MG63 (cell line): ENCODE measurements at regions not wholly inside any gene's neighbourhood (a gene's known extent, or its start where the extent isn't known, plus 50 kb on each side); places are given as distances from the start of the nearest gene placed in this dataset.
"Not testable (repeated sequence)": the region's sequence is repeated elsewhere in the genome, so short reads cannot be mapped to it uniquely, and the experiment has no call there.

Source experiments
- DNase-seq: peaks from one replicate; pipeline ENCODE4 v3.0.0-alpha.2; 2020
- H3K27me3 ChIP-seq: fragments of 250-450 bp; sonication (Bioruptor Pico); 2 replicates; pipeline ENCODE4 v1.5.1; 2020; ENCODE audit warnings: mild to moderate bottlenecking, moderate library complexity
- H3K36me3 ChIP-seq: fragments of 250-450 bp; sonication (Bioruptor Pico); 2 replicates; pipeline ENCODE4 v1.5.1; 2020; ENCODE audit warnings: mild to moderate bottlenecking, moderate library complexity
- H3K4me3 ChIP-seq: fragments of 250-450 bp; sonication (Bioruptor Pico); 2 replicates; pipeline ENCODE4 v1.5.1; 2020; ENCODE audit warnings: mild to moderate bottlenecking, moderate library complexity
- H3K9me3 ChIP-seq: fragments of 250-450 bp; sonication (Bioruptor Pico); 2 replicates; pipeline ENCODE4 v1.5.1; 2020; ENCODE audit warnings: mild to moderate bottlenecking, moderate library complexity

DNA sequence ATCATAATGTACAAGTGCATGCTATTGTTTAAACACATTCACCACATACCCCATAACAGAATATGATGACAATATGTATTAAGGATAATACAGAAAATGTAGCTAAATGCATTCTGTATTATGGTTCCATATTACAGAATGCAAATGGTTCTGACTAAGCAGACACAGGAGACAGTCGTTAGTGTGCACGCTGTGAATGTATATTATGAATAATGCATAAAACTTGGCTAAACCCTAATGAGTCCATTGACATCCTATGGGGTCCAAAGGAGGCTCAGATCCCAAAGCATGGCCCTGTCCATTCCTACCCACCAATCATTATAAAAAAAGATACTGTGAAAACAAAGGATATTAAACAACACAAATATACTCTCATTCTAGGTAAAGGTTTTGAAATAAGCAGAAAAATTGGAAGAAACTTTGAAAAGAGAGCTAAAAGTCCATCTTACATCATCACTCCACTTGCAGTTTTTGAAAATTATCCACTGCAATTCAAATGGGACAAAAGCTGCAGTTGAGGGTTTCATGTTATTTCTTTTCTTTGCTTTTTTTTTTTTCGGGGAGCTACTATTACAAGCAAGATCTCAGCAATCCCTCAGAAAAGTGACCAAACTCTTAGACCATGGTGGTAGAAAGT, 415.1 kb downstream of the BCAT1 start:
- Histone ChIP-seq H3K36me3 (no peaks in the 10 kb centered on the region), H3K27me3 (no peaks in the 10 kb centered on the region), H3K9me3 (no peaks in the 10 kb centered on the region), H3K4me3 (no peak overlapping the region)
- DNase-seq: no peak

DNA sequence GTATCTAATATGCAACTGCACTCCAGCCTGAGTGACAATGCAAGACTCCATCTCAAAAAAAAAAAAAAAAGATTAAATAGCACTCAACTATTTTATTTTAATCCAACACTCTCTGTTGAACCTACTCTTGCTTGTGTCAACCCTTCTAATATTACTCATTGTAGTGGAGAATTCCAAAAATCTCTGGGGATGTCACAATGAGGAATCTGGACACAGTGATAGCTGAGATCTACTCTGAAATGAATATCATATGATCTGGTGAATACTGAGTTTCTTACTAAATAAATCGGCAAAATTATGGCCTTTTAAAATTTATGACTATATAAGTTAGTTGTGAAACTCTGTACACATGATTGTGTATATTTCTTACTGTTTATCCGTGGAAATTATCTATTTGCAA, 418.2 kb downstream of the BCAT1 start:
- Histone ChIP-seq H3K27me3 (no peaks in the 10 kb centered on the region), H3K9me3 (no peaks in the 10 kb centered on the region; the same call in 1 of the 2 replicates), H3K36me3 (no peaks in the 10 kb centered on the region), H3K4me3 (no peak overlapping the region)
- DNase-seq: no peak

DNA sequence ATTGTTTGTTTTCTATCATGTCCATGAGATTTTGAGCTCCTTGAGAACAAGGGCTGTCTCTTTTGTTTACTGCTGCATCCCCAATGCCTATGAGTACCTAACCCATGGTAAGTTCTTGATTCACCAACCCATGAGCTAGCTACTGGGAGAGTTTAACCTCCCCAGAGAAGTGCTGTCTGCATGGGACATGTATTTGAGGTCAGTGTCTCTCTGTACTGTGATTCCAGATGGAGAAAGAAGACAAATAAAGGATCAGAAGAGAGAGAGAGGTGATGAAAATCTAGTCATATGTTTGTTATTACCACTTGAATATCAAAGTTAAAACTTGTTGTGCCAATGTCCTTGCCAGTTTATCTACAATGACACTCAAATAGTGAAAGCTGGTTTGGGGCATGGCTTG, 421.8 kb downstream of the BCAT1 start:
- Histone ChIP-seq H3K27me3 (no peaks in the 10 kb centered on the region), H3K36me3 (no peaks in the 10 kb centered on the region), H3K9me3 (no peaks in the 10 kb centered on the region; the same call in 1 of the 2 replicates), H3K4me3 (no peak overlapping the region)
- DNase-seq: no peak

DNA sequence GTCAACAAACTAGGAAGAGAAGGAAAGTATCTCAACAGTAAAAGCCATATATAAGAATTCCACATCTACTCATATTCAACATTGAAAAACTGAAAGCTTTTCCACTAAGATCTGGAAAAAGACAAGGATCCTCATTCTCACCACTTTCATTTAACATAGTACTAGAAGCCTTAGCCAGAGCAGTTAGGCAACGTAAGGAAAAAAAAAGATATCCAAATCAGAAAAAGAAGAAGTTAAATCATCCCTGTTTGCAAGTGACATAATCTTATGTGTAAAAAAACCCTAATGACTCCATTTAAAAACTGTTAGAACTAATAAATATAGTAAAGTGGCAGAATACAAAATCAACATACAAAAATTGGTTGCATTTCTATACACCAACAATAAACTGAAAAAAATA, 426.2 kb downstream of the BCAT1 start:
- no peak for DNase-seq
- Histone ChIP-seq H3K9me3 (peaks cover 23% of the 10 kb centered on the region), H3K27me3 (no peaks in the 10 kb centered on the region), H3K4me3 (no peak overlapping the region), H3K36me3 (no peaks in the 10 kb centered on the region)

DNA sequence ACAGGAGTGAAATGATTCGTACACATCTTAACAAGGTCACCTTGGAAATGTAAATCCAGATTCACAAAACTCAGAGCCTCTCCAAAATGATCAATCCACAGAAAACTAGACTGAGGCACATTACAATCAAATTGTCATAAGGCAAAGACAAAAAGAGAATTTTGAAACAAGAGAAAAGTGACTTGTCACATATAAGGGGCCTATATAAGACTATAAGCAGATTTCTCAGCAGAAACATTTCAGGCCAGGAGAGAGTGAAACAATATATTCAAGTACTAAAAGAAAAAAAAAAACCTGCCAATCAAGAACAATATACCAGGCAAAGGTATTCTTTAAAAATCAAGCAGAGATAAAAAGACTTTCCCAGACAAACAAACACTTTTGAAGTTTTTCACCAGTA, 429.1 kb downstream of the BCAT1 start:
- Histone ChIP-seq H3K4me3 (no peak overlapping the region), H3K27me3 (no peaks in the 10 kb centered on the region), H3K9me3 (peaks cover 23% of the 10 kb centered on the region), H3K36me3 (no peaks in the 10 kb centered on the region)
- DNase-seq: no peak

DNA sequence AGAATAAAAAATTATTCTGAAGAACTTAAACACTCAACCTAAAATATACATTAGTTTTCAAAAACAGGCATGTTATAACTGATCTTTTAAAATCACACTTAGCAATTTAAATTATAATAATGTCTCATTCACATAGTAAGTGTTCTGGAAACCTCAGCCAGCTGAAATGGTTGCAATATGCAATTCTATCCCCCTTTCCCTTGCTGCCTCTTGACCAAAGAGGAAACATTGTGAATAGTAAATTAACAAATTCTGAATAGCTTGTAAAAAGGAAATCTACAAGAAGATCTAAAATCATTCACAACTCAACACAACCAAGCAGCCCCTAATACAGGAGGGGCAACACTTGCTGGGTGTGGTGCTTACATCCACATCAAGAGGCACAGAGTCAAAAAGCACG, 431.9 kb downstream of the BCAT1 start:
- Histone ChIP-seq H3K9me3 (peaks cover 23% of the 10 kb centered on the region), H3K36me3 (no peaks in the 10 kb centered on the region), H3K4me3 (no peak overlapping the region), H3K27me3 (no peaks in the 10 kb centered on the region)
- no peak for DNase-seq

DNA sequence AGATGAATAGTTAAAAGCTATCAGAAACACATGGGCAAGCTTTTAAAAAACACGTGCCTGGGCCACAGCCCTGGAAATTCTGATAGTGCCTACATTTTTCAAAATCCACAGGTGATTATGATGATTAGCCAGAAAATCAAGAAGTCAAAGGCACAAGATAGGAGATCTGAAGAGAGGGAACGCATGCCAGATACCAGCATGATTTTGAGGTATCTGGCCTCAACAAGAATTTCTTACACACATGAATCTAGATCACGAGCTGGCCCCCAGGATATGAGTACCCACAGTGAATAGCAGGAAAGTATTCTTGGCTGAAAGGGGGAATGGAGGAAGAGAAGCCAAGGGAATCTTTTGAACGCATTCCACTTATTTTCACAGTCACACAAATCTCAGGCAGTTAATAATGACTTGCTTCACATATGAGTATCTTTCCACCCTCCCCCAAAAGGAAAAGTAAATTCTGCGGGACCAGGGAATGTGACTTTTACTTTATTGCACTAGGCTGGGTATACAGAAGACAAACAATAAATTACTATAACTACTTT, 438.2 kb downstream of the BCAT1 start:
- Histone ChIP-seq H3K4me3 (no peak overlapping the region), H3K9me3 (no peaks in the 10 kb centered on the region), H3K36me3 (no peaks in the 10 kb centered on the region), H3K27me3 (no peaks in the 10 kb centered on the region)
- DNase-seq: no peak

DNA sequence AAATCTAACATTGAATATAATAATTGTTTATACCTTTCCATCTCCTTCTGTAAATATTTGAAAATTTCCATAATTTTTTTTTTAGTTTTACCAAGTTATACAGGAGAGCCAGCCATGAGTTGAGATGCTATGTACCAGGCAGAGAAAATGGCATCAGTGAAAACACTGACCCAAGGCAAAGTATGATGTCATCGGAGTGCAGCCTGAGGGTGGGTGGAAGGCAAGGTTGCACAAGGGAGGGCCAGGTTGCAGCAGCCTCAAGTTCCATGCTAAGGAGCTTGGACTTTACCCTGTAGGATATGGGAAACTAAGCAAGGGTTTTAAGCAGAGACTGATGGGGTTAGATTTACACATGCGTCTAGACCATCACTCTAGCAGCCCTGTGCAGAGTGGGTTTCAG, 441.1 kb downstream of the BCAT1 start:
- H3K4me3 ChIP-seq: no peak overlapping the region
- no peak for DNase-seq
- H3K27me3 ChIP-seq: no peaks in the 10 kb centered on the region
- no peaks in the 10 kb centered on the region for H3K36me3 ChIP-seq
- no peaks in the 10 kb centered on the region for H3K9me3 ChIP-seq

DNA sequence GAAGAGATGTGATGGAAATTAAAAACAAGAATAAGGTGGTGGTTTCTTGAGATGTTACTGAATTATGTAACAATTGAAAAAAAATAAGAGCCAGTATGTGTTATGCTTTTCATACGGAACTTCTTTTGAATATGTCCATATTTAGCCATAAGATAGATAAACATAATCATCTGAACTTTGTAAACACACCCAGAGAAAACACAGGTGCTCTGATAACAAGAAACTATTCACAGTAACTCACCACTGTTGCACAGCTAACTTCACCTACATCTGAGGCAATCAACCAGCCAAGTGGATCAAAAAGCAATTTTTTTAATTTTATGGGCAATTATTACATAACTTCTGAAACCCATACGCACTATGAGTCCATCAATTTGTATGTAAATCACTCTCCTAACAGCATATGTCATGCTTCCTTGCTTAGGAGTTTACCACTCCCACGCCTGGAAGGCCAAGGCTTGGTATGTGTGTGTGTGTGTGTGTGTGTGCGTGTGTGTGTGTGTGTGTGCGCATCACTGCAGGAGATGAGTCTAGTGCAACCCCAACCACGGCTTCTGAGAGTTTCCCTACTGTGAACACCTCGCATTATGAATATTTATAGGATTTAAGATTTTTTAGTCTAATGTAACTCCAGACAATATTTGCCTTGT, 443.4 kb downstream of the BCAT1 start:
- H3K36me3 ChIP-seq: no peaks in the 10 kb centered on the region
- DNase-seq: no peak
- no peaks in the 10 kb centered on the region for H3K27me3 ChIP-seq
- no peaks in the 10 kb centered on the region for H3K9me3 ChIP-seq
- no peak overlapping the region for H3K4me3 ChIP-seq

DNA sequence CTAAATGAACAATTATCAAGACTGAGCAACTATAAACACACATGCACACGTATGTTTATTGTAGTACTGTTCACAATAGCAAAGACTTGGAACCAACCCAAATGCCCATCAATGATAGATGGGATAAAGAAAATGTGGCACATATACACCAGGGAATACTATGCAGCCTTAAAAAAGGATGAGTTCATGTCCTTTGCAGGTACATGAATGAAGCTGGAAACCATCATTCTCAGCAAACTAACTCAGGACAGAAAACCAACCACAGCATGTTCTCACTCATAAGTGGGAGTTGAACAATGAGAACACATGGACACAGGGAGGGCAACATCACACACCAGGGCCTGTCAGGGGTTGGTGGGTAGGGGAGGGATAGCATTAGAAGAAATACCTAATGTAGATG, 445.4 kb downstream of the BCAT1 start:
- not testable (repeated sequence) for H3K4me3 ChIP-seq, DNase-seq, H3K36me3 ChIP-seq, H3K9me3 ChIP-seq, H3K27me3 ChIP-seq

DNA sequence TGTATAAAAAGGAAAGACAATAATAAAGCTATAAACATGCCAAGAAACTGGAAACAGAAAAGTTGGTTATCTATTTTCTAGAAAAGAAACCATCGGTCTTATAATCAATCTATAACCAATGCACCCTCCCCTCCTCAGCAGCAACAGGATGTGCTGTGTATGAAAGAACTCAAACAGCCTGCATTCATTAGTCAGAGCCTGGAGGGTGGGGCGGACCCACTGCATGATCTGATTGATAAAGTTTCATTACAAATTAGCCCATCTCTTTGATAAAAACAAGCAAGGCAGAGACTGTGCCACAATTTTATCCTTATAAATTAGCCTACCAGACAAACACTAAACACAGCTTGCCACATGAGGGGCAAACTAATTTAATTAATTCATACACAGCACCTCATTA, 448.1 kb downstream of the BCAT1 start:
- Histone ChIP-seq H3K4me3 (no peak overlapping the region), H3K9me3 (no peaks in the 10 kb centered on the region), H3K36me3 (no peaks in the 10 kb centered on the region), H3K27me3 (no peaks in the 10 kb centered on the region)
- DNase-seq: peak; percentile 54

DNA sequence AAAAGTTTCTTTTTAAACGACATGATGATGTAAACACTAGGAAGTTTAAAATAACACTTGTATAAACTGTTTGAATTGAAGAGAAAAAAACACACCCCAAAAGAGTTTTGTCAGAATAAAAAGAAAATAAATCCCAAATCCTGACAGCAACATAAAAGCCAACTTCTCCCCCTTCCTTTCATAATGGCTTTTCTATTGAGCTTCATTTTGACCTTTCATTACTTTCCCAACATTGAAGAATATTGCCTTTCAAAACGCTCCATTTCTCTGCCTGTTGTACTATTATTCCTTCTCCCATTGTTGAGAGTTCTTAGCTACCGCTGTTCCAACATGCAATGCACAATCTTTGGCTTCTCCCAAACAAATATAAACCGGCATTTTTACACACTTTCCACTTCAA, 448.5 kb downstream of the BCAT1 start:
- Histone ChIP-seq H3K27me3 (no peaks in the 10 kb centered on the region), H3K4me3 (no peak overlapping the region), H3K9me3 (no peaks in the 10 kb centered on the region; the same call in 1 of the 2 replicates), H3K36me3 (no peaks in the 10 kb centered on the region)
- no peak for DNase-seq

DNA sequence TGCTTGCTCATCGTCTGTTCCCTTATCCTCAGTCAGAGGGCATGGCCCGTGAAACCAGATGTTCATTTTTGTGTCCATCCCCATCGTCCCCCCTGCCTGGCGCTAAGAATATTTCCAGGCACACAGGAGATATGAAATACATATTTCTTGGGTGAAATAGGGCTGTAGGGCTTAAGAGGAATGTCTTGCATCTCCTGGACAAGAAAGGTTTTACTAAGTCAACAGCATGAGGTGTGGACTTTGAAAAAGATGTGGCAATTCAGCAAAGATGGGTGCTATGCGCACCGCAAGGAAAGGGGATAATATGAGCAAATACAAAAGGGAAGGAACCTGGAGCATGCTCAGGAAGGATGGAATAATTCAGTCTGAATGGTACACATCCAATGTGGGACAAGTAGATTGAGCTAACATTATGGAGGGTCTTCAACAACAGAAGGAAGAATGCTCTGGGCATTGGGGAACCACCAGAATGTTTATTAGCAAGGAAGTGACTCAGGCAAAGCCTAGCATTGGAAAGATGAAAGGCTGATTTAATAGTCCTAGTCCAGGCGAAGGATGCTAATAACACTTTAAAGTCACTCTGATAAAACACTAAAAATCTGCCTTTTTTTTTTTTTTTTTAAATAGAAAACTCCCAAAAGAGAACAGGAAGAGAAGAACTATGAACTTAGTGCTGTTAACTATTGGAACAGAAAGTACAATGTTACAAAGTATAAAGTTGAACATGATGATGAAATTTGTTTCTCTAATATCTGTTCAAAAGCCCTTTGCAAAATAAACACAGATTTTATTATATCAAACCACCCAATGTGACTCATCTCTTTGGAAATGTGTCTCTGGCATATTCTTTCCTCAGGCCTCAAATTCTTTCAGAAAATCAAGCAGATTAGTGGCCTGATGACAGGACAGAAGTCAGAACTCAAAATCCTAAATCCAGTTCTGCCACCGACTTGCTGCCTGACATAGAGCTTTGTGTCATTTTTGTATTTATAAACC, 449.5 kb downstream of the BCAT1 start:
- Histone ChIP-seq H3K27me3 (no peaks in the 10 kb centered on the region), H3K4me3 (no peak overlapping the region), H3K36me3 (no peaks in the 10 kb centered on the region), H3K9me3 (no peaks in the 10 kb centered on the region; the same call in 1 of the 2 replicates)
- peak; percentile 4 for DNase-seq

DNA sequence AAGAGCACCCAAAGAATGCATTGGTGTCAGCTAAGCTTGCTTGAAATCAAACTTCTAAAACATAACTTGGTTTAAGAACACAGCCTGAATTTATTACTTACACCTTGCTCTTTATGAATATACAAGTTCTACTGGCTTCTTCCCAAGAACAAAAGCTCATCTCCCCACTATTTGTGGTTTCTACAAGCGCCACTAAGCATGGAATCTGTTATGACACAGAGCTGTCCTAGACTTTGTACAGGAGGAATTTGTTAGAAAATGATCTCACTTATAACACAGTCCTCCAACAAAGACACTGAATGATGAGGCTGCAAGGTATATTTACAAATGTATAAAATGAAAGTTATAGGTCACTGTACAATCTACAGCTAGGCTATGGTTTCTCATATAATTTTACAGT, 452.1 kb downstream of the BCAT1 start:
- H3K27me3 ChIP-seq: no peaks in the 10 kb centered on the region
- DNase-seq: peak; percentile 22
- no peak overlapping the region for H3K4me3 ChIP-seq
- H3K9me3 ChIP-seq: no peaks in the 10 kb centered on the region; the same call in 1 of the 2 replicates
- H3K36me3 ChIP-seq: no peaks in the 10 kb centered on the region

DNA sequence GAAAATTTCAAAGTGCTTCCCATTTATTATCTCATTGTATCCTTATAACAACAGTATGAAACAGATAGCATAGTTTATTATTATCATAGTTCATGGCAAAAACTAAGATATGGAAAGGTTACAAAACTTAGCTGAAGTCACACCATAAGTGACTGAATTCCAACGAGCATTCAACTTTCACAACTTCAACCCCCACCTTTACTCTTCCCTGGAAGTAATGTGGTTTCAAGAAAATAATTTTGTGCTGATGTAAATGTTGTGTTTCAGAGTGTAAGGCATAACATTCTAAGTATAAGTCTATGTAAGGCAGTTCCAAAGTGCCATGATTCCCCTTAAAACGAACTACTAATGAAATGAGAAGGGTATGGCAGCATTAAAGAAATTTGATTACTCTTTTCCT, 454.5 kb downstream of the BCAT1 start:
- Histone ChIP-seq H3K4me3 (no peak overlapping the region), H3K36me3 (no peaks in the 10 kb centered on the region)
- DNase-seq: no peak

DNA sequence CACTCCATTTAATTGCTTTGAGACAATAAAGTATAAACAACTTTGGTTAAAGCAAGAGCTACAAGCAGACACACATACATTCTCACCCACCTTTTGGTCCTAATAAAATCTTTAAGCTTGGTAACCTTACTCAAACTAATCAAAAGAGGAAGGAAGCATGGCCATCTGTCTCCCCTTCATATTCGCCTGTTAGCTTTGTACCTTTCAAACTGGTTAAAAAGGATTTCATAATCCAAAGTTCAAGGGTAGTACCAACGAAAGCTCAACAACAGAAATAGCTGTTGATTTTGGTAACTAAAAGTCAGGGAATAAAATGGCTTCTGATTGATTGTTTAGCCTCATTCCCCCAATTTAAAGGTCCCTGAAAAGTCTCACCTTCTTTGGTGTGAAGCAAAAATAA, 456.9 kb downstream of the BCAT1 start:
- Histone ChIP-seq H3K9me3 (no peaks in the 10 kb centered on the region; the same call in 1 of the 2 replicates), H3K27me3 (no peaks in the 10 kb centered on the region), H3K36me3 (no peaks in the 10 kb centered on the region), H3K4me3 (no peak overlapping the region)
- DNase-seq: no peak

More for the DNA sequence above, 454.5 kb downstream of the BCAT1 start:
- H3K9me3 ChIP-seq: no peaks in the 10 kb centered on the region; the same call in 1 of the 2 replicates
- no peaks in the 10 kb centered on the region for H3K27me3 ChIP-seq

DNA sequence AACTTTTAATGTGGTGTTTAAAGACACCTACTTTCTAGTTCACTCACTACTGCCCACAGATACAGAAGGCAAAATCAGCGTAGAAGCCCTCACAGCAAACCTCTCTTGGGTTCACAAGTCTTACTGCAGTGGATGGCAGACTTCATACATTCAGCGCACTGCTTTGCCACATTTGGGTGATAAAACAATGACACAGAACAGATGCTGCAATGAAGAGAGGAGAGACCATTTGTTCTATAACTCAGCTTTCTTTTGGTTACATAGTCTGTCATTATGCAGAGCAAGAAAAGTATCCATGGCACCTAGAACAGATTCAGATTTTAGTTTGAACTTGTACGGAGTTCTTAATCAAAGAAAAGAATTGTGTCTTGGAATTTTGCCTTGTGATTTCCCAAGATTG, 459.0 kb downstream of the BCAT1 start:
- Histone ChIP-seq H3K36me3 (no peaks in the 10 kb centered on the region), H3K27me3 (no peaks in the 10 kb centered on the region), H3K9me3 (no peaks in the 10 kb centered on the region), H3K4me3 (no peak overlapping the region)
- DNase-seq: no peak
